ENCODE measurements at regions not wholly inside any gene's neighbourhood (a gene's known extent, or its start where the extent isn't known, plus 50 kb on each side); places are given as distances from the start of the nearest gene placed in this dataset.

DNA sequence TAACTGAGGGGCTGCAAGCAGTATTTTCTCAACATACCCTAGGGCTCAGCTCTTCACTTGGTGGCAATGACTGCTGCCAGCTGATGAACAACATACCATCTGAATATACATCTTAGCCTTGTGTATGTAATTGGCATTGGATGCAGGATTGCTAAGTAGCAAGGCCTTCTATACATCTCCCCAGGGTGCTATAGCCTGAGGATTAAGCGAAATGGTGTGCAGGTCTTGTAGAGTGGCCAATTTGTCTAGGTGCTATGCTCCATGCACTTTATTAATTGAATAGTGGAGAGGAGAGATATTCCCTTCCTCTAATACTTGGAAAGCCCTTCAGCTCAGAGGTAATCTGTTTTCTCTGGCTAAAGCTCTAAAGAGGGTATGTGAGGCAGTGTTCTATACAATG, 71.9 kb downstream of the KIF2B start:
- H3K36me3 ChIP-seq (ENCODE audit: control insufficient read depth, insufficient read depth, low read length): no peaks in the 10 kb centered on the region
- BruUV-seq (replicated peaks): no TSS peak
- no peaks in the 10 kb centered on the region for H4K20me1 ChIP-seq (ENCODE audit: insufficient read depth, low read length)
- H3K18ac ChIP-seq (ENCODE audit: low read depth, low read length): no peak overlapping the region
- H4K91ac ChIP-seq (ENCODE audit: insufficient read depth, low read depth, low read length): no peak overlapping the region
- H3K9ac ChIP-seq (ENCODE audit: low read depth, low read length): no peak overlapping the region
- intact Hi-C loops (cut with micrococcal nuclease): no loop called here
- H2BK20ac ChIP-seq (ENCODE audit: low read depth, low read length): no peak overlapping the region
- POLR2A ChIA-PET (ENCODE audit: unreplicated experiment): no interaction called here
- H3K4me3 ChIP-seq (ENCODE audit: insufficient read depth, low read depth, low read length): no peak overlapping the region
- H3K4ac ChIP-seq (ENCODE audit: low read depth, low read length): no peak overlapping the region
- in situ Hi-C loops (cut with MboI; ENCODE audit: low sequenced_read_pairs): no loop called here
- no peak overlapping the region for H2BK120ac ChIP-seq (ENCODE audit: low read depth, low read length)
- no peak overlapping the region for H2AFZ ChIP-seq (replicated peaks; ENCODE audit: low read length, poor library complexity)
- no peaks in the 10 kb centered on the region for H3K79me1 ChIP-seq (ENCODE audit: low read depth in 1 of 2, low read length in 2 of 2)
- H3K9me3 ChIP-seq (ENCODE audit: control insufficient read depth, insufficient read depth, low read length): peaks cover 3% of the 10 kb centered on the region; the same call in 1 of the 2 replicates
- H3K27ac ChIP-seq (ENCODE audit: insufficient read depth, low read length): no peak overlapping the region
- H3K9me1 ChIP-seq (ENCODE audit: insufficient read depth, low read length): no peaks in the 10 kb centered on the region
- CTCF ChIA-PET: no interaction called here
- dilution Hi-C loops (cut with HindIII; ENCODE audit: low sequenced_read_pairs, unreplicated experiment): no loop called here
- H3K4me1 ChIP-seq (ENCODE audit: control insufficient read depth, insufficient read depth, low read length): no peaks in the 10 kb centered on the region
- no peak for ATAC-seq (ENCODE audit: low read depth)
- H2BK5ac ChIP-seq (ENCODE audit: low read depth, low read length, poor library complexity, severe bottlenecking): no peak overlapping the region
- WGBS, 2 experiments (ENCODE audit: extremely low coverage in 2 of 2, insufficient read length in 1 of 2): no CpG with 5 or more reads among the region's 1 CpG
- H3K14ac ChIP-seq (replicated peaks; ENCODE audit: low read depth, low read length): no peak overlapping the region
- no peak overlapping the region for H2BK15ac ChIP-seq (ENCODE audit: low read depth, low read length)
- H2AK9ac ChIP-seq (replicated peaks; ENCODE audit: low read depth, low read length, poor library complexity): no peak overlapping the region
- H2AK5ac ChIP-seq (ENCODE audit: low read depth, low read length): no peak overlapping the region
- no peak overlapping the region for H4K5ac ChIP-seq (ENCODE audit: low read depth, low read length)
- H4K8ac ChIP-seq (ENCODE audit: low read depth in 2 of 2, low read length in 2 of 2): no peak overlapping the region
- no peak overlapping the region for H3K23ac ChIP-seq (ENCODE audit: low read depth, low read length)
- H3K4me2 ChIP-seq (ENCODE audit: low read depth, low read length): no peak overlapping the region
- TF ChIP-seq RAD21 (IDR thresholded peaks at IDR 0.05; ENCODE audit: low read length) (no peak), RFX5 (IDR thresholded peaks at IDR 0.05; ENCODE audit: low read depth, low read length) (no peak), SMC3 (IDR thresholded peaks at IDR 0.05; ENCODE audit: low read depth, low read length) (no peak), MAFK (IDR thresholded peaks at IDR 0.05; ENCODE audit: low read depth, low read length) (no peak), MXI1 (IDR thresholded peaks at IDR 0.05; ENCODE audit: borderline replicate concordance, low read depth, low read length) (no peak), RCOR1 (IDR thresholded peaks at IDR 0.05; ENCODE audit: insufficient replicate concordance, low read length) (no peak), MAZ (IDR thresholded peaks at IDR 0.05; ENCODE audit: borderline replicate concordance, low read depth, low read length) (no peak), BHLHE40 (IDR thresholded peaks at IDR 0.05; ENCODE audit: low read depth, low read length) (no peak), CEBPB (IDR thresholded peaks at IDR 0.05; ENCODE audit: low read depth, low read length) (no peak), NFE2L2 (IDR thresholded peaks at IDR 0.05; ENCODE audit: low read depth, low read length) (no peak), POLR2A (IDR thresholded peaks at IDR 0.05; ENCODE audit: low read depth, low read length) (no peak), FOS (IDR thresholded peaks at IDR 0.05; ENCODE audit: low read depth, low read length) (no peak), CHD1 (IDR thresholded peaks at IDR 0.05; ENCODE audit: low read depth, low read length) (no peak)
- TF ChIP-seq, protein P1, sequence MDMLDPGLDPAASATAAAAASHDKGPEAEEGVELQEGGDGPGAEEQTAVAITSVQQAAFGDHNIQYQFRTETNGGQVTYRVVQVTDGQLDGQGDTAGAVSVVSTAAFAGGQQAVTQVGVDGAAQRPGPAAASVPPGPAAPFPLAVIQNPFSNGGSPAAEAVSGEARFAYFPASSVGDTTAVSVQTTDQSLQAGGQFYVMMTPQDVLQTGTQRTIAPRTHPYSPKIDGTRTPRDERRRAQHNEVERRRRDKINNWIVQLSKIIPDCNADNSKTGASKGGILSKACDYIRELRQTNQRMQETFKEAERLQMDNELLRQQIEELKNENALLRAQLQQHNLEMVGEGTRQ (IDR thresholded peaks at IDR 0.05; ENCODE audit: low read depth, low read length): no peak
- TF ChIP-seq, protein P2, sequence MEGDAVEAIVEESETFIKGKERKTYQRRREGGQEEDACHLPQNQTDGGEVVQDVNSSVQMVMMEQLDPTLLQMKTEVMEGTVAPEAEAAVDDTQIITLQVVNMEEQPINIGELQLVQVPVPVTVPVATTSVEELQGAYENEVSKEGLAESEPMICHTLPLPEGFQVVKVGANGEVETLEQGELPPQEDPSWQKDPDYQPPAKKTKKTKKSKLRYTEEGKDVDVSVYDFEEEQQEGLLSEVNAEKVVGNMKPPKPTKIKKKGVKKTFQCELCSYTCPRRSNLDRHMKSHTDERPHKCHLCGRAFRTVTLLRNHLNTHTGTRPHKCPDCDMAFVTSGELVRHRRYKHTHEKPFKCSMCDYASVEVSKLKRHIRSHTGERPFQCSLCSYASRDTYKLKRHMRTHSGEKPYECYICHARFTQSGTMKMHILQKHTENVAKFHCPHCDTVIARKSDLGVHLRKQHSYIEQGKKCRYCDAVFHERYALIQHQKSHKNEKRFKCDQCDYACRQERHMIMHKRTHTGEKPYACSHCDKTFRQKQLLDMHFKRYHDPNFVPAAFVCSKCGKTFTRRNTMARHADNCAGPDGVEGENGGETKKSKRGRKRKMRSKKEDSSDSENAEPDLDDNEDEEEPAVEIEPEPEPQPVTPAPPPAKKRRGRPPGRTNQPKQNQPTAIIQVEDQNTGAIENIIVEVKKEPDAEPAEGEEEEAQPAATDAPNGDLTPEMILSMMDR (conservative IDR thresholded peaks at IDR 0.05; ENCODE audit: low read depth, low read length): no peak
- TF ChIP-seq, protein P3, sequence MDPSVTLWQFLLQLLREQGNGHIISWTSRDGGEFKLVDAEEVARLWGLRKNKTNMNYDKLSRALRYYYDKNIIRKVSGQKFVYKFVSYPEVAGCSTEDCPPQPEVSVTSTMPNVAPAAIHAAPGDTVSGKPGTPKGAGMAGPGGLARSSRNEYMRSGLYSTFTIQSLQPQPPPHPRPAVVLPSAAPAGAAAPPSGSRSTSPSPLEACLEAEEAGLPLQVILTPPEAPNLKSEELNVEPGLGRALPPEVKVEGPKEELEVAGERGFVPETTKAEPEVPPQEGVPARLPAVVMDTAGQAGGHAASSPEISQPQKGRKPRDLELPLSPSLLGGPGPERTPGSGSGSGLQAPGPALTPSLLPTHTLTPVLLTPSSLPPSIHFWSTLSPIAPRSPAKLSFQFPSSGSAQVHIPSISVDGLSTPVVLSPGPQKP (IDR thresholded peaks at IDR 0.05; ENCODE audit: borderline replicate concordance, low read depth, low read length): no peak
- no peak overlapping the region for H3K56ac ChIP-seq (ENCODE audit: extremely low read depth, insufficient read depth, low read length)
- no peak for DNase-seq
- no peaks in the 10 kb centered on the region for H3K27me3 ChIP-seq (ENCODE audit: control insufficient read depth, insufficient read depth, low read length)

Data from IMR-90 (cell line).